Adipocyte (in vitro differentiated cells): ENCODE measurements at regions not wholly inside any gene's neighbourhood (a gene's known extent, or its start where the extent isn't known, plus 50 kb on each side); places are given as distances from the start of the nearest gene placed in this dataset.
"Not testable (repeated sequence)": the region's sequence is repeated elsewhere in the genome, so short reads cannot be mapped to it uniquely, and the experiment has no call there.

Experiments used
- DNase-seq: peaks from one replicate; pipeline ENCODE4 v3.0.0-alpha.2; 2015; ENCODE audit warnings: low read depth
- H3K27me3 ChIP-seq: replicated peaks from 2 replicates; pipeline ENCODE4 v1.7.0; 2013; ENCODE audit warnings: mild to moderate bottlenecking, low read length, moderate library complexity; ENCODE audit not compliant: control insufficient read depth, insufficient read depth
- H3K36me3 ChIP-seq: 2 replicates; pipeline ENCODE4 v1.7.0; 2013; ENCODE audit warnings: low read length, mild to moderate bottlenecking, moderate library complexity; ENCODE audit not compliant: control insufficient read depth, insufficient read depth, severe bottlenecking
- H3K4me1 ChIP-seq: 2 replicates; pipeline ENCODE4 v1.7.0; 2013; ENCODE audit warnings: mild to moderate bottlenecking, low read length, moderate library complexity; ENCODE audit not compliant: control insufficient read depth, insufficient read depth
- H3K4me3 ChIP-seq: 2 replicates; pipeline ENCODE4 v1.7.0; 2013; ENCODE audit warnings: mild to moderate bottlenecking, low read length, moderate library complexity
- H3K9ac ChIP-seq: 2 replicates; pipeline ENCODE4 v1.7.0; 2013; ENCODE audit warnings: mild to moderate bottlenecking, low read length, moderate library complexity
- H3K9me3 ChIP-seq: 2 replicates; pipeline ENCODE4 v1.7.0; 2013; ENCODE audit warnings: mild to moderate bottlenecking, low read length, moderate library complexity; ENCODE audit not compliant: control insufficient read depth

DNA sequence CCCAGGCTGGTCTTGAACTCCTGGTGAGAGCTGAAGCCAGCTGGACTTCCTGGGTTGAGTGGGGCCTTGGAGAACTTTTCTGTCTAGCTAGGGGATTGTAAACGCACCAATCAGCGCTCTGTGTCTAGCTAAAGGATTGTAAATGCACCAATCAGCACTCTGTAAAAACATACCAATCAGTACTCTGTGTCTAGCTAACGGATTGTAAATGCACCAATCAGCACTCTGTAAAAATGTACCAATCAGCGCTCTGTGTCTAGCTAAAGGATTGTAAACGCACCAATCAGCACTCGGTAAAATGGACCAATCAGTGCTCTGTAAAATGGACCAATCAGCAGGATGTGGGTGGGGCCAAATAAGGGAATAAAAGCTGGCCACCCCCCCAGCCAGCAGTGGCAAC lies 76.5 kb upstream of the RESF1 start:
- not testable (repeated sequence) for DNase-seq, H3K27me3 ChIP-seq, H3K9me3 ChIP-seq, H3K4me3 ChIP-seq, H3K9ac ChIP-seq, H3K36me3 ChIP-seq, H3K4me1 ChIP-seq

DNA sequence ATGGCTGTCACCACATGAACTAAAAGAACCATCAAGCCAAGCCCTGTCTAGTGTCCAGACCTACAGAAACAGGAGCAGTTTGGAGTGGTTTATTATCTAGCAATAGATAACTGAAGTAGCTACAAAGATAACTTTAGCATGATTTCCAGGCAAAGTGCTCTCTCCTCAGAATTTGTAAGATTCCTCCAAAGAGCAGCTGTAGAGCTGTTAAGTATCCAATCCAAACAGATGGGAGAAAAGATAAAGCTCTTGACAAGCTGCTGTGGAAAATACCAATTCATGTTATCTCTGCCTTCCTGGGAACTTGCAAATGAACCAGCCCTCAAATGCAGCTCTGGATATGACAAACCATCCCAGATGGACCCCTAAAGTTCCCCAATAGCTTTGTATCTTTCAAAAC lies 78.9 kb upstream of the RESF1 start:
- H3K9me3 ChIP-seq, result no peaks in the 10 kb centered on the region
- H3K27me3 ChIP-seq, result no peaks in the 10 kb centered on the region
- H3K4me1 ChIP-seq, result no peaks in the 10 kb centered on the region
- no peaks in the 10 kb centered on the region for H3K36me3 ChIP-seq
- DNase-seq, result no peak
- H3K4me3 ChIP-seq, result no peak overlapping the region
- H3K9ac ChIP-seq, result no peak overlapping the region

- Histone ChIP-seq H3K36me3 (no peaks in the 10 kb centered on the region), H3K4me1 (no peaks in the 10 kb centered on the region), H3K9me3 (no peaks in the 10 kb centered on the region), H3K4me3 (no peak overlapping the region), H3K9ac (no peak overlapping the region), H3K27me3 (no peaks in the 10 kb centered on the region)
- DNase-seq, result no peak
Observed at GRCh38 chr12:31877884-31878283, 81.3 kb upstream of the RESF1 start.

DNA sequence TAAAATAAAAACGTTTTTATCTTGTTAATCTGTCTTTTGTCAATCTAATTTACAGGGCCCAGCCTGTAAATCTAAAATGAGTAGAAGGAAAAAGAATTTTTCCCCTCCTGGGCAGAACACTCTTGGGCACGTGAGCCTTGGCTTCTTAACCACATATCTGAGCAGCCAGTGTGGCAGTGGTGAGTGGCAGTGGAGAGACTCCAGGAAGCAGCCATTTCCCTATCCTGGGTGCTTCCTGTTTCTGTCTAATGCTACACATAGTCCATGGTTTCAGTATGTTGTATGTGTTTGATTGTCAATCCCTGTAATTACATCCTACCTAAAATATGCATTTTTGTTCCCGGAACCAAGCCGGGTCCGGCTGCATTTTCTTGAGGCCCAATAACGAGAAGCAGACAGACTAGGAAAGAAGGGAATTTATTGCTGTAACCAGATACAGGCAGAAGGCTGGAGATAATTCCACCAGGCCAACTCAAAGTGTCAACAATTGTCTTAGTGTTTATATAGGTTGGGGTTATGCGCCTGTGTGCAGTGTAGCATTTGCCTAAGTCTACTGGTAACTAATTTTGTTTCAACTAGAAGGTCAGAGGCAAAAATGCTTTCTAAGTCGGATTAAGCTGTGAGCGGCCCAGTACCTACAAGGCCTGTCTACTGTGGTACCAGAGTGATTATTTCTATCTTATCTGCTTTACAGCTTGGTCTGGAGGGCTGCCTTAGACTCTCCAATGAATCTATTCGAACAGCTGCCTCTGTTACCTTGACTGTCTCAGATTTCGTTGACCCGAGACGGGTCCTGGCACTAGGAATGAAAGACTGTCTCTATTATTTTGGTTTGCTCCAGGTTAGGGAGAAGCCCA lies 82.4 kb upstream of the RESF1 start:
- DNase-seq, result no peak
- no peaks in the 10 kb centered on the region for H3K4me1 ChIP-seq
- H3K4me3 ChIP-seq, result no peak overlapping the region
- H3K9ac ChIP-seq, result no peak overlapping the region
- no peaks in the 10 kb centered on the region for H3K27me3 ChIP-seq
- peaks cover 4% of the 10 kb centered on the region for H3K9me3 ChIP-seq
- H3K36me3 ChIP-seq, result no peaks in the 10 kb centered on the region

DNA sequence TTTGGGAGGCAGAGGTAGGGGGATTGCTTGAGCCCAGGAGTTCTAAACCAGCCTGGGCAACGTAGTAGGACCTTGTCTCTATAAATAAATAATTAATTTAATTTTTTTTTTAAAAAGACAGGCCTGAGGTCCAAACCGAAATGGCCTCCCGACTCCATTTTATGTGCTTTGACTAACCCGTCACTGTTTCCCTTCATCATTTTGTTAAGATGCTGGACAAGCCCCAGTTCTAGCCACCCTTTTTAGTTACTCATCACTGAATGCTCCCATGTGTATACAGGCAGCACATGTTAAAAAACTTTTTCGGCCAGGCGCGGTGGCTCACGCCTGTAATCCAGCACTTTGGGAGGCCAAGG lies 83.6 kb upstream of the RESF1 start:
- Histone ChIP-seq H3K9me3 (peaks cover 4% of the 10 kb centered on the region), H3K4me1 (no peaks in the 10 kb centered on the region), H3K4me3 (no peak overlapping the region), H3K27me3 (no peaks in the 10 kb centered on the region), H3K9ac (no peak overlapping the region), H3K36me3 (no peaks in the 10 kb centered on the region)
- DNase-seq, result no peak

GRCh38 chr12:31874961-31875608 lies 84.1 kb upstream of the RESF1 start:
- no peaks in the 10 kb centered on the region for H3K36me3 ChIP-seq
- no peaks in the 10 kb centered on the region for H3K4me1 ChIP-seq
- peaks cover 4% of the 10 kb centered on the region for H3K9me3 ChIP-seq
- H3K27me3 ChIP-seq, result no peaks in the 10 kb centered on the region
- H3K4me3 ChIP-seq, result no peak overlapping the region
- DNase-seq, result peak; percentile 22
- no peak overlapping the region for H3K9ac ChIP-seq

- Histone ChIP-seq H3K9me3 (peaks cover 4% of the 10 kb centered on the region), H3K4me3 (no peak overlapping the region), H3K4me1 (peaks cover 7% of the 10 kb centered on the region), H3K36me3 (no peaks in the 10 kb centered on the region), H3K9ac (no peak overlapping the region), H3K27me3 (no peaks in the 10 kb centered on the region)
- no peak for DNase-seq
Observed at GRCh38 chr12:31872831-31873604, 86.2 kb upstream of the RESF1 start.

- Histone ChIP-seq H3K9ac (no peak overlapping the region), H3K4me1 (peaks cover 7% of the 10 kb centered on the region), H3K4me3 (no peak overlapping the region), H3K9me3 (peaks cover 4% of the 10 kb centered on the region), H3K27me3 (no peaks in the 10 kb centered on the region), H3K36me3 (no peaks in the 10 kb centered on the region)
- DNase-seq, result no peak
Observed at GRCh38 chr12:31869972-31870371, 89.2 kb upstream of the RESF1 start.

- Histone ChIP-seq H3K9me3 (peaks cover 4% of the 10 kb centered on the region), H3K4me3 (no peak overlapping the region), H3K4me1 (peaks cover 7% of the 10 kb centered on the region), H3K9ac (no peak overlapping the region), H3K36me3 (no peaks in the 10 kb centered on the region), H3K27me3 (no peaks in the 10 kb centered on the region)
- DNase-seq, result peak; percentile 9
Observed at GRCh38 chr12:31868965-31869364, 90.2 kb upstream of the RESF1 start.

GRCh38 chr12:31867292-31867691 lies 91.9 kb upstream of the RESF1 start:
- Histone ChIP-seq H3K27me3 (no peaks in the 10 kb centered on the region), H3K9ac (no peak overlapping the region), H3K4me3 (no peak overlapping the region), H3K9me3 (no peaks in the 10 kb centered on the region), H3K36me3 (no peaks in the 10 kb centered on the region), H3K4me1 (peaks cover 7% of the 10 kb centered on the region)
- DNase-seq, result no peak

DNA sequence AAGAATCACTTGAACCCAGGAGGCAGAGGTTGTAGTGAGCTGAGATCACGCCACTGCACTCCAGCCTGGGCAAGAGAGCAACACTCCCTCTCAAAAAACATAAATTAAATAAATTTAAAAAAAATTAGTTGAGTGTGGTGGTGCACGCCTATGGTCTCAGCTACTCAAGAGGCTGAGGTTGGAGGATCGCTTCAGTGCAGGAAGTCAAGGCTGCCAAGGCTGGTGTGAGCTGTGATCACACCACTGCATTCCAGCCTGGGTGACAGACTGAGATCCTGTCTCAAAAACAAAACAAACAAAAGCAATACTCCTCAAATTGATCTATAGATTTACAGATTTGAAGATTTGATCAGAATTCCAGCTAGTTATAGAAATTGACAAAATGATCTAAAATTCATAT lies 92.7 kb upstream of the RESF1 start:
- no peaks in the 10 kb centered on the region for H3K27me3 ChIP-seq
- no peaks in the 10 kb centered on the region for H3K36me3 ChIP-seq
- H3K4me3 ChIP-seq, result no peak overlapping the region
- H3K4me1 ChIP-seq, result peaks cover 7% of the 10 kb centered on the region
- H3K9me3 ChIP-seq, result no peaks in the 10 kb centered on the region
- H3K9ac ChIP-seq, result no peak overlapping the region
- no peak for DNase-seq
